A673 (cell line): ENCODE measurements at regions not wholly inside any gene's neighbourhood (a gene's known extent, or its start where the extent isn't known, plus 50 kb on each side); places are given as distances from the start of the nearest gene placed in this dataset.

Experiments used
- BruUV-seq: library from RNA; stranded (reverse); fragments of 400-500 nt; replicated peaks from 2 replicates; lab custom pipeline; 2021; lab: Mats Ljungman, UMichigan
- CTCF ChIA-PET: fragments of 300-600 bp; sonication (Branson Sonifier 250); formaldehyde crosslinking; loops from one replicate; lab custom pipeline; 2022; ENCODE audit warnings: antibody characterized with exemption; lab: Charles Lee
- POLR2A ChIA-PET: fragments of 300-600 bp; sonication (Branson Sonifier 250); formaldehyde crosslinking; loops from one replicate; lab custom pipeline; 2022; ENCODE audit warnings: antibody characterized with exemption; ENCODE audit not compliant: low non-redundant PET; lab: Charles Lee
- DNase-seq: peaks from one replicate; pipeline ENCODE4 v3.0.0-alpha.2; 2015; ENCODE audit warnings: low spot score
- H3K27ac ChIP-seq: fragments of 200-600 bp; sonication (generic); 2 replicates; pipeline ENCODE4 v1.5.1; 2016; ENCODE audit warnings: mixed run types, low read depth, mild to moderate bottlenecking, mixed read lengths, antibody characterized with exemption, low read length; ENCODE audit not compliant: poor library complexity, severe bottlenecking
- H3K27me3 ChIP-seq: fragments of 200-600 bp; sonication (generic); replicated peaks from 2 replicates; pipeline ENCODE4 v1.6.1; 2017; ENCODE audit warnings: mixed run types, low read depth, mild to moderate bottlenecking, mixed read lengths, antibody characterized with exemption, low read length; ENCODE audit not compliant: insufficient read depth, poor library complexity
- H3K36me3 ChIP-seq: fragments of 200-600 bp; sonication (generic); 2 replicates; pipeline ENCODE4 v1.6.1; 2016; ENCODE audit warnings: mixed run types, mild to moderate bottlenecking, mixed read lengths, antibody characterized with exemption, low read length; ENCODE audit not compliant: insufficient read depth, poor library complexity, severe bottlenecking
- H3K4me1 ChIP-seq: fragments of 200-600 bp; sonication (generic); 2 replicates; pipeline ENCODE4 v1.6.1; 2017; ENCODE audit warnings: mixed run types, mild to moderate bottlenecking, mixed read lengths, antibody characterized with exemption, low read length; ENCODE audit not compliant: insufficient read depth, poor library complexity, severe bottlenecking
- H3K4me3 ChIP-seq: fragments of 200-600 bp; sonication (generic); 2 replicates; pipeline ENCODE4 v1.5.1; 2016; ENCODE audit warnings: low read depth, mixed run types, mild to moderate bottlenecking, mixed read lengths, low read length; ENCODE audit not compliant: poor library complexity, severe bottlenecking
- H3K9me3 ChIP-seq: fragments of 200-600 bp; sonication (generic); 2 replicates; pipeline ENCODE4 v1.6.1; 2016; ENCODE audit warnings: mixed run types, low read depth, mild to moderate bottlenecking, mixed read lengths, antibody characterized with exemption, low read length; ENCODE audit not compliant: poor library complexity, severe bottlenecking
- EZH2 ChIP-seq: fragments of 200-600 bp; sonication (generic); IDR thresholded peaks from 2 replicates; pipeline ENCODE4 v1.6.1; 2017; ENCODE audit warnings: borderline replicate concordance, low read depth, mild to moderate bottlenecking, mixed read lengths, antibody characterized with exemption, low read length; ENCODE audit not compliant: poor library complexity, severe bottlenecking
- intact Hi-C: fragments of 100-400 bp; cut with micrococcal nuclease; formaldehyde crosslinking; loops from one replicate; pipeline ENCODE4 v1.10.0; 2022; ENCODE audit not compliant: unreplicated experiment
- TF ChIP-seq, protein P1 (sequence below): fragments of 300-800, 200-600 bp; sonication (generic); conservative IDR thresholded peaks from 2 replicates; pipeline ENCODE4 v1.5.1; 2017; ENCODE audit warnings: low read depth, mild to moderate bottlenecking, antibody characterized with exemption, low read length, moderate library complexity, mixed read lengths

DNA sequence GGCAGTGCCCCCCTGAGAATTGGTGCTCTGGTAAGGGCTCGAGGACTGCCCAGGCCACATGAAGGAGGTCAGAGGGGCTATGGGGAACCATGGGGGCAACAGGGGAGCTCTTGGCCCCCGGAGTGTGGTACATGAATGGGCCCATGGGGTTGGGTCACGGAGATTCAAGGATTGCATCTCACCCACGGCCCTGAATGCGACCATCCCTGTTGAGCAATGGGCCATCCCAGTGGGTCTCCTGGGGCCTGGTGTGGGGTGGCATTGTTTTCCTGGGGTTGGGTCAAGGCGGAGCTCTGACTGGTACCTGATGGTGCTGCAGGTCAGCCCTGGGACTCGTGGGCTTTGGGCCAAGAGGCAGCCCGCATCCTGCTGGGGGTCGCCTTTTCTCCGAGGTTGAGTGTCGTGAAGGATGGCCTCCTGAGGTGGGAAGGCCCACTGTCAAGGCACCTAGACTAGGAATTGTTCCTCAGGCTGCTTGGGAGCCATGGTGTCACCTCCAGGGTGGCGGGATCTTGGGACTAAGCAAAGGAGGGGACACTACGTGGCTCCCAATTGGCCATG, 198.3 kb downstream of the UBE3A start:
- Histone ChIP-seq H3K27me3 (no peaks in the 10 kb centered on the region), H3K36me3 (no peaks in the 10 kb centered on the region), H3K4me1 (no peaks in the 10 kb centered on the region), H3K4me3 (no peak overlapping the region), H3K9me3 (peaks cover 39% of the 10 kb centered on the region), H3K27ac (no peak overlapping the region)
- ChIA-PET POLR2A (no interaction called here), CTCF (no interaction called here)
- DNase-seq: no peak
- intact Hi-C loops: no loop called here
- TF ChIP-seq, protein P1, sequence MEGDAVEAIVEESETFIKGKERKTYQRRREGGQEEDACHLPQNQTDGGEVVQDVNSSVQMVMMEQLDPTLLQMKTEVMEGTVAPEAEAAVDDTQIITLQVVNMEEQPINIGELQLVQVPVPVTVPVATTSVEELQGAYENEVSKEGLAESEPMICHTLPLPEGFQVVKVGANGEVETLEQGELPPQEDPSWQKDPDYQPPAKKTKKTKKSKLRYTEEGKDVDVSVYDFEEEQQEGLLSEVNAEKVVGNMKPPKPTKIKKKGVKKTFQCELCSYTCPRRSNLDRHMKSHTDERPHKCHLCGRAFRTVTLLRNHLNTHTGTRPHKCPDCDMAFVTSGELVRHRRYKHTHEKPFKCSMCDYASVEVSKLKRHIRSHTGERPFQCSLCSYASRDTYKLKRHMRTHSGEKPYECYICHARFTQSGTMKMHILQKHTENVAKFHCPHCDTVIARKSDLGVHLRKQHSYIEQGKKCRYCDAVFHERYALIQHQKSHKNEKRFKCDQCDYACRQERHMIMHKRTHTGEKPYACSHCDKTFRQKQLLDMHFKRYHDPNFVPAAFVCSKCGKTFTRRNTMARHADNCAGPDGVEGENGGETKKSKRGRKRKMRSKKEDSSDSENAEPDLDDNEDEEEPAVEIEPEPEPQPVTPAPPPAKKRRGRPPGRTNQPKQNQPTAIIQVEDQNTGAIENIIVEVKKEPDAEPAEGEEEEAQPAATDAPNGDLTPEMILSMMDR: no peak
- TF ChIP-seq EZH2: no peak
- BruUV-seq: no TSS peak

DNA sequence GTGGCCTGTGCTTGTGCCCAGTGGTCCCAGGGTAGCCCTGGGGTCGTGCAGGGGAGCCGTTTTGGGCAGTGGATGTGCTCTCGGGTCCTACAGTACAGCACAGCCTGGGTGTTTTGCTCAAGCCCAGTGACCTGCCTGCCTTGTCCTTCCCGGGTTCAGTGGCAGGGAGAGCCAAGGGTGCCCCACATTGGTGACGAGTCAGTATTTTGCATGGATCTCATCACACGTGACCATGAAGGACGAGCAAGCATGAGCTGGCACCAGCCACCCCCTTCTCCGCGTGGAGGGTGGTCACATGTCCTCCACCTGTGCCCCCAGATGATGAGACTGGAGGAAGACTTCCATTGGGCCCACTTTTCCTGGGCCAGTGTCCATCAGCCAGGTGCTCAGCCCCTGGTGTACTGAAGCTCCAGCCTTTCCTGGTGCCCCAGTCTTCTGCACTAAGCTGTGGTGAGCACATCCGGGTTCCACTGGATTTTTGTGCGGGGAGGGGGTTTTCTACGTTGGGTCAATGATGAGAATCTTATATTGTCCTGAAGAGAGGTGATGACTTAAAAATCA, 197.5 kb downstream of the UBE3A start:
- no TSS peak for BruUV-seq
- no peaks in the 10 kb centered on the region for H3K27me3 ChIP-seq
- intact Hi-C loops: no loop called here
- POLR2A ChIA-PET: no interaction called here
- CTCF ChIA-PET: no interaction called here
- no peaks in the 10 kb centered on the region for H3K36me3 ChIP-seq
- no peak overlapping the region for H3K27ac ChIP-seq
- peaks cover 42% of the 10 kb centered on the region for H3K9me3 ChIP-seq
- H3K4me1 ChIP-seq: no peaks in the 10 kb centered on the region
- DNase-seq: no peak
- no peak overlapping the region for H3K4me3 ChIP-seq
- TF ChIP-seq, protein P1: no peak
- TF ChIP-seq EZH2: no peak

DNA sequence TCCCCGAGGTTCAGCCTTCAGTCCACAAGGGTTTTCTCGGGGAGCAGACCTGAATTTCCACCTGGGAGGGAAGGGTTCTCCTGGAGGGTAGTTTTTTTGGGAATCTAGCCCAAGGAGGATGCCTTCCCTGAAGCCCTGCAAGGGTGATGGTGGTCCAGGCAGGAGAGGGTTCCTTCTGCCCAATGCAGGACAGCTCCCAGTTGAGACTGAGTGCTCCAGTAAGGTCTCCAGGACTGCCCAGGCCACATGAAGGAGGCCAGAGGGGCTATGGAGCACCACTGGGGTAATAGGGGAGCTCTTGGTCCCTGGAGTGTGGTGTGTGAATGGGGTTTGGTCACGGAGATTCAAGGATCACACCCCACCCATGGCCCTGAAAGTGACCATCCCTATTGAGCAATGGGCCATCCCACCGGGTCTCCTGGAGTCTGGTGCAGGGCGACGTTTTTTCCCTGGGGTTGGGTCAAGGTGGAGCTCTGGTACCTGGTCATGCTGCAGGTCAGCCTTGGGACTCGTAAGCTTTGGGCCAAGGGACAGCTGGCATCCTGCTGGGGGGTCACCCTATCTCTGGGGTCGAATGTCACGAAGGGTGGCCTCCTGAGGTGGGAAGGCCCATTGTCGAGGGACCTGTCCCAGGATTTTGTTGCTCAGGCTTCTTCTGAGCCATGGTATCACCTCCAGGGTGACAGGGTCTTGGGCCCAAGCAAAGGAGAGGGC, 196.5 kb downstream of the UBE3A start:
- Histone ChIP-seq H3K4me1 (no peaks in the 10 kb centered on the region), H3K27me3 (no peaks in the 10 kb centered on the region), H3K4me3 (no peak overlapping the region), H3K27ac (no peak overlapping the region), H3K9me3 (peaks cover 40% of the 10 kb centered on the region), H3K36me3 (no peaks in the 10 kb centered on the region)
- intact Hi-C loops: no loop called here
- BruUV-seq: no TSS peak
- TF ChIP-seq, protein P1: no peak
- no peak for TF ChIP-seq EZH2
- no peak for DNase-seq
- ChIA-PET CTCF (no interaction called here), POLR2A (interaction anchor here (0.6 kb wide), 1 partner anchor 233 kb away, joined by 3 read pairs; no protein-coding TSS in a partner anchor)
